Esophagus muscularis mucosa (tissue), 4 donors: ENCODE measurements at regions not wholly inside any gene's neighbourhood (a gene's known extent, or its start where the extent isn't known, plus 50 kb on each side); places are given as distances from the start of the nearest gene placed in this dataset.

Experiments used
- DNase-seq: peaks from one replicate; pipeline ENCODE4 v3.0.0-alpha.2; 2017; ENCODE audit errors: extremely low spot score
- H3K27ac ChIP-seq, 4 donors: fragments of 200-600 bp; sonication (generic); replicated peaks in 1 of 4; 1 replicate in 3 of 4; 2 replicates in 1 of 4; pipeline ENCODE4 v1.5.1; 2016 to 2019; ENCODE audit warnings: mild to moderate bottlenecking in 1 of 4
- H3K27me3 ChIP-seq, 4 donors: fragments of 200-600 bp; sonication (generic); one replicate each; pipeline versions ENCODE4 v1.5.1 to v1.6.0; 2016 to 2019
- H3K36me3 ChIP-seq, 4 donors: fragments of 200-600 bp; sonication (generic); one replicate each; pipeline ENCODE4 v1.5.1; 2016 to 2019
- H3K4me1 ChIP-seq, 4 donors: fragments of 200-600 bp; sonication (generic); one replicate each; pipeline ENCODE4 v1.5.1; 2016 to 2019
- H3K4me3 ChIP-seq, 4 donors: fragments of 200-600 bp; sonication (generic); 1 replicate in 2 of 4; 2 replicates in 2 of 4; pipeline ENCODE4 v1.5.1; 2016 to 2019; ENCODE audit warnings: mild to moderate bottlenecking in 4 of 4, moderate library complexity in 1 of 4
- H3K9me3 ChIP-seq, 4 donors: fragments of 200-600 bp; sonication (generic); 1 replicate in 3 of 4; 2 replicates in 1 of 4; pipeline ENCODE4 v1.5.1; 2016 to 2019
- EP300 ChIP-seq: sonication (generic); formaldehyde crosslinking; IDR thresholded peaks from one replicate; pipeline ENCODE4 v1.6.1; 2017; ENCODE audit warnings: antibody characterized with exemption
- POLR2A ChIP-seq: fragments of 450-650 bp; IDR thresholded peaks from one replicate; pipeline ENCODE4 v1.6.1; 2017; ENCODE audit warnings: antibody characterized with exemption, moderate library complexity, mild to moderate bottlenecking, low read depth
- POLR2AphosphoS5 ChIP-seq, 2 donors: sonication (generic); formaldehyde crosslinking; IDR thresholded peaks; one replicate each; pipeline ENCODE4 v1.6.1; 2017; ENCODE audit warnings: antibody characterized with exemption in 2 of 2
- WGBS: methylation state at CpG from one replicate; pipeline ENCODE4 v1.1.5; 2018; 5-methylcytosine and 5-hydroxymethylcytosine counted together
- intact Hi-C: fragments of 100-400 bp; cut with DNase I; formaldehyde crosslinking; loops from one replicate; pipeline ENCODE4 v1.15.1; 2023
- TF ChIP-seq, protein P1 (sequence below), 3 experiments: fragments of 200-600 bp in 2 of 3; fragments of 450-650 bp in 1 of 3; sonication (generic) in 2 of 3; IDR thresholded peaks; one replicate each; pipeline ENCODE4 v1.5.1; 2017 to 2019; ENCODE audit warnings: antibody characterized with exemption in 3 of 3, mild to moderate bottlenecking in 2 of 3, moderate library complexity in 1 of 3

DNA sequence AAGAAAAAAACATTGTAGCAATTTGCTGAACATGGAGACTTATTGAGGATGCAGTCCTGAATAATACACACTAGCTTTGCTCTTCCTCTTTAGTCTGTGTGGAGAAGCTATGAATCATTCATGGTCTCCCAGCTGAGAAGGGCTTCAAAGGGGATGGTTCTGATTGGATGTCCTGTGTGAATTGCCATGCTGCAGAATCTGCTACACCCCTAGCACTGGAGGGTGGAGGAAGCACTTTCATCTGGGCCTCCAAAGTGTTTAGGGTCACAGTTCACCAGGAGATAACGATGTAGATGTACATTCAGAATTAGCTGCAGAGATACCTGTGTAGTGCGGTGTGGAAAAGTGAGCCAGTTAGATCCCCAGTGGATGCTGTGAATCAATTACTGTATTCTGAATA lies 321.1 kb upstream of the EDNRB start:
- H3K4me1 ChIP-seq, result no peaks in the 10 kb centered on the region
- TF ChIP-seq POLR2AphosphoS5 (IDR thresholded peaks at IDR 0.05) (no peak), EP300 (no peak), POLR2A (no peak)
- TF ChIP-seq, protein P1, sequence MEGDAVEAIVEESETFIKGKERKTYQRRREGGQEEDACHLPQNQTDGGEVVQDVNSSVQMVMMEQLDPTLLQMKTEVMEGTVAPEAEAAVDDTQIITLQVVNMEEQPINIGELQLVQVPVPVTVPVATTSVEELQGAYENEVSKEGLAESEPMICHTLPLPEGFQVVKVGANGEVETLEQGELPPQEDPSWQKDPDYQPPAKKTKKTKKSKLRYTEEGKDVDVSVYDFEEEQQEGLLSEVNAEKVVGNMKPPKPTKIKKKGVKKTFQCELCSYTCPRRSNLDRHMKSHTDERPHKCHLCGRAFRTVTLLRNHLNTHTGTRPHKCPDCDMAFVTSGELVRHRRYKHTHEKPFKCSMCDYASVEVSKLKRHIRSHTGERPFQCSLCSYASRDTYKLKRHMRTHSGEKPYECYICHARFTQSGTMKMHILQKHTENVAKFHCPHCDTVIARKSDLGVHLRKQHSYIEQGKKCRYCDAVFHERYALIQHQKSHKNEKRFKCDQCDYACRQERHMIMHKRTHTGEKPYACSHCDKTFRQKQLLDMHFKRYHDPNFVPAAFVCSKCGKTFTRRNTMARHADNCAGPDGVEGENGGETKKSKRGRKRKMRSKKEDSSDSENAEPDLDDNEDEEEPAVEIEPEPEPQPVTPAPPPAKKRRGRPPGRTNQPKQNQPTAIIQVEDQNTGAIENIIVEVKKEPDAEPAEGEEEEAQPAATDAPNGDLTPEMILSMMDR (IDR thresholded peaks at IDR 0.05), result no peak
- 64% methylated on average over 2 of the region's 2 CpGs for WGBS
- H3K36me3 ChIP-seq, result no peaks in the 10 kb centered on the region
- DNase-seq, result no peak
- H3K27ac ChIP-seq, result no peak overlapping the region
- no peak overlapping the region for H3K4me3 ChIP-seq
- H3K9me3 ChIP-seq, result no peaks in the 10 kb centered on the region
- no peaks in the 10 kb centered on the region for H3K27me3 ChIP-seq
- intact Hi-C loops, result no loop called here

DNA sequence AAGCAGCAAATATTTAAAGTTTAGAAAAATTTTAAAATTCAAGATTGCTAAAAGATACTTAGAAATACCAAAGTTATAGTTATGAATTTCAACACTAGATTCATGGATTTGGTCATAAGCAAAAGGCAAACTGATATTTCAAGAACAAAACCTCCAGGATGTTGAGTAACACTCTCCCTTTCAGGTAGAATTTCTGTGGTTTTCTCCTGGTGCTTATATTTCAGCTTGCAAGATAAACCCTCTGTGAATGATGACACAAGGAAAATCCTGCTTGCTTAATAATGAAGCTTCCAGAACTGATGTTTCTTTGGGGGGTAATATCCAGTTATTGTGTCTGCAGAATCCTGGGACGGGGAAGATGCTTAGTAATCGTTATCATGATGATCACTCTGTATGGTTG lies 320.3 kb upstream of the EDNRB start:
- Histone ChIP-seq H3K36me3 (no peaks in the 10 kb centered on the region), H3K27me3 (no peaks in the 10 kb centered on the region), H3K4me1 (no peaks in the 10 kb centered on the region), H3K9me3 (no peaks in the 10 kb centered on the region), H3K27ac (no peak overlapping the region), H3K4me3 (no peak overlapping the region)
- WGBS, result 64% methylated on average over 2 of the region's 2 CpGs
- TF ChIP-seq POLR2A (no peak), EP300 (no peak), POLR2AphosphoS5 (IDR thresholded peaks at IDR 0.05) (no peak)
- TF ChIP-seq, protein P1 (IDR thresholded peaks at IDR 0.05), result no peak
- DNase-seq, result no peak
- intact Hi-C loops, result no loop called here

DNA sequence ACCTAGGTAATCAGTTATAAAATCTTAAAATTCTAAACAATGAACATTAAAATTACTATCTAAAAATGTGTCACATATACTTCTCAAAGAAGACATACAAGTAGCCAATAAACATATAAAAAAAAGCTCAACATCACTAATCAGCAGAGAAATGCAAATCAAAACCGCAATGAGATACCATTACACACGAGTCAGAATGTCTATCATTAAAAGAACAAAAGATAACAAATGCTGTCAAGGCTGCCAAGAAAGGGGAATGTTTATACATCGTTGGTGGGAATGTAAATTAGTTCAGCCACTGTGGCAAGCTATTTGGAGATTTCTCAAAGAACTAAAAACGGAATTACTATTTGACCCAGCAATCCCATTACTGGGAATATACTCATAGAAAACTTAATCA lies 310.3 kb upstream of the EDNRB start:
- WGBS, result 46% methylated on average over 4 of the region's 4 CpGs
- Histone ChIP-seq H3K9me3 (no peaks in the 10 kb centered on the region), H3K27me3 (no peaks in the 10 kb centered on the region), H3K27ac (no peak overlapping the region), H3K4me3 (no peak overlapping the region), H3K4me1 (no peaks in the 10 kb centered on the region), H3K36me3 (no peaks in the 10 kb centered on the region)
- TF ChIP-seq, protein P1 (IDR thresholded peaks at IDR 0.05), result no peak
- TF ChIP-seq POLR2A (no peak), EP300 (no peak), POLR2AphosphoS5 (IDR thresholded peaks at IDR 0.05) (no peak)
- intact Hi-C loops, result no loop called here
- no peak for DNase-seq

DNA sequence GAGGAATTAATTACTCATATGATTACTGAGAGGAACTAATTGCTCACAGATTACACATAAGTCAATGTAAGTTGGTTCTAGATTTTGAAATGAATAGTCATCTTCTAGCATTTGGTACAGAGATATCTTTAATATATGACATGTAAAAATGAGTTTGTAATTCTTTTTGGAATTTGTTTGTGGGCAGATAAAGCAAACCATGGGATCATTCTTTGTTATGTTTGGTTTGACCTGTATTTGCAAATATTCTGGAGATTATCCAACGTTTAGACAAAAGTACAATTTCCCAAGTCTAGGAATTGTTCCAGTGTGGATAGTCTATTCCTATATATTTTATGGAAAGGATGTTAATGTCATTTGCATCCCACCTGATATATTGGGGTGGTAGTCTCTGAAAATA lies 309.6 kb upstream of the EDNRB start:
- Histone ChIP-seq H3K36me3 (no peaks in the 10 kb centered on the region), H3K4me3 (no peak overlapping the region), H3K27me3 (no peaks in the 10 kb centered on the region), H3K27ac (no peak overlapping the region), H3K4me1 (no peaks in the 10 kb centered on the region), H3K9me3 (no peaks in the 10 kb centered on the region)
- no peak for TF ChIP-seq POLR2AphosphoS5 (IDR thresholded peaks at IDR 0.05)
- TF ChIP-seq, protein P1 (IDR thresholded peaks at IDR 0.05), result no peak
- TF ChIP-seq POLR2A, result no peak
- TF ChIP-seq EP300, result no peak
- intact Hi-C loops, result no loop called here
- no peak for DNase-seq
- 59% methylated on average over 1 of the region's 1 CpG for WGBS

DNA sequence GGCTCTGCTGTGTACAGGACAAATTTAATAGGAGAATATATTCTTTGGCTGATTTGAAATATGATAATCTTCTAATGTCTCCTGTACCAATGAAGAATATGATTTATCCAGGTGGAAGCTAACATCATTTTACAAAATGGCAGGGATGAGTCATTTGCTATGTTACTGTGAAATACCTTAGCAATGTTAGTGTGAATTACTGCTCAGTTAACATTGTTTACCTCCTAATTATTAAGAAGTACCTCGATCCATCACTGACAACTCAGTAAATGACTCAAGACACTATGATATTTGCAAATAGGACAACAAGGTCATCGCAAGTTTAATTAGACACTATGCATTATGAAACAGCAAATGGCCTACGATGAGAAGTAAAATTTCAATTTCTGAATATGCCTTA lies 309.1 kb upstream of the EDNRB start:
- Histone ChIP-seq H3K9me3 (no peaks in the 10 kb centered on the region), H3K36me3 (no peaks in the 10 kb centered on the region)
- intact Hi-C loops, result no loop called here

More for the DNA sequence above, 309.1 kb upstream of the EDNRB start:
- Histone ChIP-seq H3K4me3 (no peak overlapping the region), H3K27ac (no peak overlapping the region), H3K27me3 (no peaks in the 10 kb centered on the region), H3K4me1 (no peaks in the 10 kb centered on the region)
- TF ChIP-seq POLR2AphosphoS5 (IDR thresholded peaks at IDR 0.05) (no peak), EP300 (no peak), POLR2A (no peak)
- TF ChIP-seq, protein P1 (IDR thresholded peaks at IDR 0.05), result no peak
- DNase-seq, result no peak
- WGBS, result 87% methylated on average over 3 of the region's 3 CpGs
